HepG2 (cell line): ENCODE measurements at regions not wholly inside any gene's neighbourhood (a gene's known extent, or its start where the extent isn't known, plus 50 kb on each side); places are given as distances from the start of the nearest gene placed in this dataset.

Experiments
- CHCHD3 ChIP-seq: sonication (generic); formaldehyde crosslinking; IDR thresholded peaks from 2 replicates; pipeline ENCODE4 v1.8.0; 2022; ENCODE audit warnings: mild to moderate bottlenecking, missing genetic modification reagents, moderate library complexity
- DNMT1 ChIP-seq: sonication (generic); formaldehyde crosslinking; IDR thresholded peaks from 2 replicates; pipeline ENCODE4 v1.5.1; 2020; ENCODE audit warnings: mild to moderate bottlenecking, missing genetic modification reagents
- HMGA1 ChIP-seq: sonication (generic); formaldehyde crosslinking; conservative IDR thresholded peaks from 2 replicates; pipeline ENCODE4 v1.4.0; 2020; ENCODE audit warnings: missing genetic modification reagents
- POLR2AphosphoS5 ChIP-seq: IDR thresholded peaks from 2 replicates; pipeline ENCODE4 v1.6.1; 2012; ENCODE audit warnings: low read depth, low read length
- SMARCC2 ChIP-seq: fragments of 450-650 bp; IDR thresholded peaks from 2 replicates; pipeline ENCODE4 v1.6.1; 2017; ENCODE audit warnings: antibody characterized with exemption, mild to moderate bottlenecking
- XBP1 ChIP-seq: sonication (generic); formaldehyde crosslinking; IDR thresholded peaks from 2 replicates; pipeline ENCODE4 v1.5.0; 2020; ENCODE audit warnings: missing genetic modification reagents
- ZNF572 ChIP-seq: sonication (generic); formaldehyde crosslinking; IDR thresholded peaks from 2 replicates; pipeline ENCODE4 v1.5.1; 2020; ENCODE audit warnings: mild to moderate bottlenecking, missing genetic modification reagents
- TF ChIP-seq, protein P1 (sequence below), 2 experiments: fragments of 450-650 bp in 1 of 2; sonication (generic) in 1 of 2; formaldehyde crosslinking in 1 of 2; IDR thresholded peaks; 2 replicates each; pipeline versions ENCODE4 v1.6.1 to v1.8.0; 2016 to 2022; ENCODE audit warnings: antibody characterized with exemption in 1 of 2, mild to moderate bottlenecking in 1 of 2, missing genetic modification reagents in 1 of 2

DNA sequence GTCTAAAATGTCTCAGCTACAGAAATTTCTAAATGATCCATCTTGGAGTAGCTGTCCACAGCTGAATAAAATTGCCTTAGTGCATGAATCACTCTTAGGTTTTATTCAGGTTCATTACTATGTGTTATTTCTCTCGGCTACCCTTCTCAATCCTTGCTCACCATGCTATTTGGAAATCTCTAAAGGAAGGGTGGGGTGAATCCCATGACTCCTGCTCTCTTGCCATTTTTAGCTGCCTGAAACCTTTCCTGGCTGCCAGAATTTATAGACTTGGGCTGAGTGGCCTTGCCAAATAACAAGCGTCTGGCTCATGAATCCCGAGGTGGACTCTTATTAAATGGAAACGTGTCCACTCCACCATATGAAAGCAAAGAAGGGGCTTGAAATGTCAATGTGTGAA is 936.1 kb upstream of the SOX9 start:
- TF ChIP-seq CHCHD3 (CRISPR knock-in tag) (no peak), POLR2AphosphoS5 (no peak), DNMT1 (CRISPR knock-in tag) (no peak), XBP1 (CRISPR knock-in tag) (no peak), HMGA1 (CRISPR knock-in tag) (no peak), ZNF572 (CRISPR knock-in tag) (no peak), SMARCC2 (no peak)
- TF ChIP-seq, protein P1, sequence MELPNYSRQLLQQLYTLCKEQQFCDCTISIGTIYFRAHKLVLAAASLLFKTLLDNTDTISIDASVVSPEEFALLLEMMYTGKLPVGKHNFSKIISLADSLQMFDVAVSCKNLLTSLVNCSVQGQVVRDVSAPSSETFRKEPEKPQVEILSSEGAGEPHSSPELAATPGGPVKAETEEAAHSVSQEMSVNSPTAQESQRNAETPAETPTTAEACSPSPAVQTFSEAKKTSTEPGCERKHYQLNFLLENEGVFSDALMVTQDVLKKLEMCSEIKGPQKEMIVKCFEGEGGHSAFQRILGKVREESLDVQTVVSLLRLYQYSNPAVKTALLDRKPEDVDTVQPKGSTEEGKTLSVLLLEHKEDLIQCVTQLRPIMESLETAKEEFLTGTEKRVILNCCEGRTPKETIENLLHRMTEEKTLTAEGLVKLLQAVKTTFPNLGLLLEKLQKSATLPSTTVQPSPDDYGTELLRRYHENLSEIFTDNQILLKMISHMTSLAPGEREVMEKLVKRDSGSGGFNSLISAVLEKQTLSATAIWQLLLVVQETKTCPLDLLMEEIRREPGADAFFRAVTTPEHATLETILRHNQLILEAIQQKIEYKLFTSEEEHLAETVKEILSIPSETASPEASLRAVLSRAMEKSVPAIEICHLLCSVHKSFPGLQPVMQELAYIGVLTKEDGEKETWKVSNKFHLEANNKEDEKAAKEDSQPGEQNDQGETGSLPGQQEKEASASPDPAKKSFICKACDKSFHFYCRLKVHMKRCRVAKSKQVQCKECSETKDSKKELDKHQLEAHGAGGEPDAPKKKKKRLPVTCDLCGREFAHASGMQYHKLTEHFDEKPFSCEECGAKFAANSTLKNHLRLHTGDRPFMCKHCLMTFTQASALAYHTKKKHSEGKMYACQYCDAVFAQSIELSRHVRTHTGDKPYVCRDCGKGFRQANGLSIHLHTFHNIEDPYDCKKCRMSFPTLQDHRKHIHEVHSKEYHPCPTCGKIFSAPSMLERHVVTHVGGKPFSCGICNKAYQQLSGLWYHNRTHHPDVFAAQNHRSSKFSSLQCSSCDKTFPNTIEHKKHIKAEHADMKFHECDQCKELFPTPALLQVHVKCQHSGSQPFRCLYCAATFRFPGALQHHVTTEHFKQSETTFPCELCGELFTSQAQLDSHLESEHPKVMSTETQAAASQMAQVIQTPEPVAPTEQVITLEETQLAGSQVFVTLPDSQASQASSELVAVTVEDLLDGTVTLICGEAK (IDR thresholded peaks at IDR 0.05), result no peak
- TF ChIP-seq, protein P1 (CRISPR knock-in tag; IDR thresholded peaks at IDR 0.05), result no peak
